ENCODE measurements at regions not wholly inside any gene's neighbourhood (a gene's known extent, or its start where the extent isn't known, plus 50 kb on each side); places are given as distances from the start of the nearest gene placed in this dataset.

DNA sequence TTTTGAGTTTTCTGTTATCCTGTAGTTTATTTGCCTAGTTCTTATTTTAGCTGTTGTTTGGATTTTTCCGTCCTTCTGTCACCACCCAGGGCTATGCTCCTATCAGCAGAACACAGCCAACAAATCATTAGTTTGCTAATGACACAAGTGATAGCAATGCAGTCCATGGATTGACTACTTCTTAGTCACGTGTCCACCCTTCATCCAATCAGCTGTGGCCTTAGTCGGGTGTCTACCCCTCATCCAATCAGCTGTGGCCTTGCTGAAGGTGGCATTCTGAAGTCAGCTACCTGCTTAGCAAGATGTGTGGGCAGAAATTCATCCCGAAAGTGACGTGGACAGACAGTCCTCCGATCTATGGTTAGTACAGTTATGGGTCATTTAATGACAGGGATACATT lies 182.3 kb downstream of the GALC start:
- H3K4me2 ChIP-seq (ENCODE audit: low read length): no peak overlapping the region

GRCh38 chr14:87809261-87809660 lies 183.7 kb downstream of the GALC start:
- Histone ChIP-seq H3K4me2 (ENCODE audit: low read length) (no peak overlapping the region), H3K9me3 (ENCODE audit: control insufficient read depth, insufficient read depth, low read length) (no peaks in the 10 kb centered on the region; the same call in 1 of the 2 replicates), H3K36me3 (ENCODE audit: control insufficient read depth, low read length) (no peaks in the 10 kb centered on the region), H3K27ac (ENCODE audit: low read depth, low read length) (no peak overlapping the region), H4K20me1 (ENCODE audit: control insufficient read depth, insufficient read depth, low read depth, low read length) (no peaks in the 10 kb centered on the region), H3K79me2 (ENCODE audit: control insufficient read depth, low read length) (no peaks in the 10 kb centered on the region), H3K27me3 (ENCODE audit: control insufficient read depth, low read length) (no peaks in the 10 kb centered on the region), H3K9me2 (replicated peaks; ENCODE audit: control insufficient read depth, low read length) (no peaks in the 10 kb centered on the region), H3K4me3 (ENCODE audit: low read length) (no peak overlapping the region), H3F3A (ENCODE audit: control insufficient read depth, insufficient read depth) (no peaks in the 10 kb centered on the region), H3K4me1 (ENCODE audit: control insufficient read depth, low read length) (no peaks in the 10 kb centered on the region)
- TF ChIP-seq EZH2phosphoT487 (IDR thresholded peaks at IDR 0.05; ENCODE audit: borderline replicate concordance, low read length): no peak
- TF ChIP-seq, protein P1, sequence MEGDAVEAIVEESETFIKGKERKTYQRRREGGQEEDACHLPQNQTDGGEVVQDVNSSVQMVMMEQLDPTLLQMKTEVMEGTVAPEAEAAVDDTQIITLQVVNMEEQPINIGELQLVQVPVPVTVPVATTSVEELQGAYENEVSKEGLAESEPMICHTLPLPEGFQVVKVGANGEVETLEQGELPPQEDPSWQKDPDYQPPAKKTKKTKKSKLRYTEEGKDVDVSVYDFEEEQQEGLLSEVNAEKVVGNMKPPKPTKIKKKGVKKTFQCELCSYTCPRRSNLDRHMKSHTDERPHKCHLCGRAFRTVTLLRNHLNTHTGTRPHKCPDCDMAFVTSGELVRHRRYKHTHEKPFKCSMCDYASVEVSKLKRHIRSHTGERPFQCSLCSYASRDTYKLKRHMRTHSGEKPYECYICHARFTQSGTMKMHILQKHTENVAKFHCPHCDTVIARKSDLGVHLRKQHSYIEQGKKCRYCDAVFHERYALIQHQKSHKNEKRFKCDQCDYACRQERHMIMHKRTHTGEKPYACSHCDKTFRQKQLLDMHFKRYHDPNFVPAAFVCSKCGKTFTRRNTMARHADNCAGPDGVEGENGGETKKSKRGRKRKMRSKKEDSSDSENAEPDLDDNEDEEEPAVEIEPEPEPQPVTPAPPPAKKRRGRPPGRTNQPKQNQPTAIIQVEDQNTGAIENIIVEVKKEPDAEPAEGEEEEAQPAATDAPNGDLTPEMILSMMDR (IDR thresholded peaks at IDR 0.05; ENCODE audit: low read depth, low read length, poor library complexity, severe bottlenecking): no peak

More for the DNA sequence above, 182.3 kb downstream of the GALC start:
- Histone ChIP-seq H3K36me3 (ENCODE audit: control insufficient read depth, low read length) (no peaks in the 10 kb centered on the region), H3K79me2 (ENCODE audit: control insufficient read depth, low read length) (no peaks in the 10 kb centered on the region), H3K9me2 (replicated peaks; ENCODE audit: control insufficient read depth, low read length) (no peaks in the 10 kb centered on the region), H3K4me1 (ENCODE audit: control insufficient read depth, low read length) (no peaks in the 10 kb centered on the region), H4K20me1 (ENCODE audit: control insufficient read depth, insufficient read depth, low read depth, low read length) (no peaks in the 10 kb centered on the region), H3K27me3 (ENCODE audit: control insufficient read depth, low read length) (no peaks in the 10 kb centered on the region), H3K4me3 (ENCODE audit: low read length) (no peak overlapping the region), H3K27ac (ENCODE audit: low read depth, low read length) (no peak overlapping the region), H3K9me3 (ENCODE audit: control insufficient read depth, insufficient read depth, low read length) (no peaks in the 10 kb centered on the region; the same call in 1 of the 2 replicates), H3F3A (ENCODE audit: control insufficient read depth, insufficient read depth) (no peaks in the 10 kb centered on the region)
- TF ChIP-seq, protein P1 (IDR thresholded peaks at IDR 0.05; ENCODE audit: low read depth, low read length, poor library complexity, severe bottlenecking): no peak
- no peak for TF ChIP-seq EZH2phosphoT487 (IDR thresholded peaks at IDR 0.05; ENCODE audit: borderline replicate concordance, low read length)

DNA sequence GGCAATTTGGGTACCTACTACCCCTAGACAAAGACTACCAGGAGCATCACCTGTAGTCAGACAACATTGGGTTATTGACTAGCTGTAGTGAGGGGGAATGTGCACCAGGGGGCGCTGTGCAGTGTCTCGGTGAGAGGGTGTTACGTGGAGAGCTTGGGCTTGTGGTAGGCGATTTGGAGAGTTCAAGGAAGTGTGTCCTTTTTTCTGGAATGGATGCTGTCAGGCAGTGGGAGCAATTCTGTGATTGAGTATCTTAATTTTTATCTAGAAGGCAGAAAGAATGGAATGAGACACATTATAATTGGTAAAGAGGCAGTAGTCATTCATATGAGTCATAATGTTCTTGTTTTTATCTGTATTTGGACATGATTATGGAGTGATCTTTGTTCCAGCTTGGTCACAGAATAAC lies 187.7 kb downstream of the GALC start:
- Histone ChIP-seq H3K36me3 (ENCODE audit: control insufficient read depth, low read length) (no peaks in the 10 kb centered on the region), H3K4me3 (ENCODE audit: low read length) (no peak overlapping the region), H3K4me2 (ENCODE audit: low read length) (no peak overlapping the region), H3F3A (ENCODE audit: control insufficient read depth, insufficient read depth) (no peaks in the 10 kb centered on the region), H3K27me3 (ENCODE audit: control insufficient read depth, low read length) (no peaks in the 10 kb centered on the region), H3K4me1 (ENCODE audit: control insufficient read depth, low read length) (no peaks in the 10 kb centered on the region), H3K79me2 (ENCODE audit: control insufficient read depth, low read length) (no peaks in the 10 kb centered on the region), H3K27ac (ENCODE audit: low read depth, low read length) (no peak overlapping the region), H3K9me3 (ENCODE audit: control insufficient read depth, insufficient read depth, low read length) (no peaks in the 10 kb centered on the region), H4K20me1 (ENCODE audit: control insufficient read depth, insufficient read depth, low read depth, low read length) (no peaks in the 10 kb centered on the region), H3K9me2 (replicated peaks; ENCODE audit: control insufficient read depth, low read length) (no peaks in the 10 kb centered on the region)
- TF ChIP-seq, protein P1 (IDR thresholded peaks at IDR 0.05; ENCODE audit: low read depth, low read length, poor library complexity, severe bottlenecking): peak; percentile 92
- TF ChIP-seq EZH2phosphoT487 (IDR thresholded peaks at IDR 0.05; ENCODE audit: borderline replicate concordance, low read length): no peak
